ENCODE measurements at regions not wholly inside any gene's neighbourhood (a gene's known extent, or its start where the extent isn't known, plus 50 kb on each side); places are given as distances from the start of the nearest gene placed in this dataset.

DNA sequence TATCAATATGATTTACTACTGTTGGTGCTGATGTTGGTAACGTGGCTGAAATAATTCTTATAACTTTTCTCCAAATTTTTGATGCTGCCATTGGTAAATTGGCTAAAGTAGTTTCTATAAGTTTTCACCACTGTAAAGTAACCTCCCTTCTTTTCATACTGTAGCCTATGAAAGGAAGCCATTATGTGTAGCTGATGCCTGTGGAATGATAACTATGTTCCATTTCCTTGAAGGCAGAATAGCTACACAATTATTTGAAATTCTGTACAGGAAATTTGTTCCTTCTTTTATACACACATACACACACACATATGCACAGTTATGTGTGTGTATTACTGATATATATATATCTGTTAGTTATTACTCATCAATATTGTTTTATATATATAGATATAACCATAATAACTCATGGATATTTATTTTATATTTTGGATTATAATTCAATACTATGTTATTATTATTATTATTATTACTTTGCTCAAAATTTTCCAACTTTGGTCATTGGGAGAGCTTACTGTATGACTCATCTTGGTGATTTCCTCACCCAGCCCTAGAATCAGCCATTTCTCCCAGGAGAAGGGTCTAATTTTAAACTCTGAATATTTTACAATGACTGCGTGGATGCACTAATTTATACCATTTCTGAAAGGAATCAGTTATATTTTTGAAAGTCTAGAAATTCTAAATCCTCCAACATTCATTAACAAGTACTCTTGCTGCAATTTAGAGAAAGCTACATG, 1677.7 kb downstream of the SUCLG1 start:
- no peaks in the 10 kb centered on the region for H3K79me2 ChIP-seq (ENCODE audit: control insufficient read depth, insufficient read depth, low read length)
- POLR2A ChIA-PET, result no interaction called here
- TF ChIP-seq ZNF12 (CRISPR knock-in tag; IDR thresholded peaks at IDR 0.05), result no peak
- TF ChIP-seq, protein P1, sequence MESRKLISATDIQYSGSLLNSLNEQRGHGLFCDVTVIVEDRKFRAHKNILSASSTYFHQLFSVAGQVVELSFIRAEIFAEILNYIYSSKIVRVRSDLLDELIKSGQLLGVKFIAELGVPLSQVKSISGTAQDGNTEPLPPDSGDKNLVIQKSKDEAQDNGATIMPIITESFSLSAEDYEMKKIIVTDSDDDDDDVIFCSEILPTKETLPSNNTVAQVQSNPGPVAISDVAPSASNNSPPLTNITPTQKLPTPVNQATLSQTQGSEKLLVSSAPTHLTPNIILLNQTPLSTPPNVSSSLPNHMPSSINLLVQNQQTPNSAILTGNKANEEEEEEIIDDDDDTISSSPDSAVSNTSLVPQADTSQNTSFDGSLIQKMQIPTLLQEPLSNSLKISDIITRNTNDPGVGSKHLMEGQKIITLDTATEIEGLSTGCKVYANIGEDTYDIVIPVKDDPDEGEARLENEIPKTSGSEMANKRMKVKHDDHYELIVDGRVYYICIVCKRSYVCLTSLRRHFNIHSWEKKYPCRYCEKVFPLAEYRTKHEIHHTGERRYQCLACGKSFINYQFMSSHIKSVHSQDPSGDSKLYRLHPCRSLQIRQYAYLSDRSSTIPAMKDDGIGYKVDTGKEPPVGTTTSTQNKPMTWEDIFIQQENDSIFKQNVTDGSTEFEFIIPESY (CRISPR knock-in tag; IDR thresholded peaks at IDR 0.05), result no peak
- TF ChIP-seq KAT7 (CRISPR knock-in tag; IDR thresholded peaks at IDR 0.05; ENCODE audit: borderline replicate concordance), result no peak
- TF ChIP-seq, protein P2, sequence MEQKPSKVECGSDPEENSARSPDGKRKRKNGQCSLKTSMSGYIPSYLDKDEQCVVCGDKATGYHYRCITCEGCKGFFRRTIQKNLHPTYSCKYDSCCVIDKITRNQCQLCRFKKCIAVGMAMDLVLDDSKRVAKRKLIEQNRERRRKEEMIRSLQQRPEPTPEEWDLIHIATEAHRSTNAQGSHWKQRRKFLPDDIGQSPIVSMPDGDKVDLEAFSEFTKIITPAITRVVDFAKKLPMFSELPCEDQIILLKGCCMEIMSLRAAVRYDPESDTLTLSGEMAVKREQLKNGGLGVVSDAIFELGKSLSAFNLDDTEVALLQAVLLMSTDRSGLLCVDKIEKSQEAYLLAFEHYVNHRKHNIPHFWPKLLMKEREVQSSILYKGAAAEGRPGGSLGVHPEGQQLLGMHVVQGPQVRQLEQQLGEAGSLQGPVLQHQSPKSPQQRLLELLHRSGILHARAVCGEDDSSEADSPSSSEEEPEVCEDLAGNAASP (IDR thresholded peaks at IDR 0.05), result no peak
- no peak for TF ChIP-seq BHLHE40 (IDR thresholded peaks at IDR 0.05; ENCODE audit: low read length)
- no peak for TF ChIP-seq LCOR (CRISPR knock-in tag; IDR thresholded peaks at IDR 0.05)
- TF ChIP-seq ZNF124 (CRISPR knock-in tag; IDR thresholded peaks at IDR 0.05), result no peak
- no peak for TF ChIP-seq SAP30 (IDR thresholded peaks at IDR 0.05; ENCODE audit: borderline replicate concordance, insufficient read depth, low read depth, low read length, poor library complexity, severe bottlenecking)
- no peak for TF ChIP-seq FOXJ3 (CRISPR knock-in tag; IDR thresholded peaks at IDR 0.05)
- TF ChIP-seq PTBP1 (IDR thresholded peaks at IDR 0.05; ENCODE audit: low read depth, low read length), result no peak
- no peak for TF ChIP-seq HMG20B (CRISPR knock-in tag; IDR thresholded peaks at IDR 0.05)
- TF ChIP-seq SETDB1 (IDR thresholded peaks at IDR 0.05; ENCODE audit: low read length), result no peak
- TF ChIP-seq ETV1 (tag; conservative IDR thresholded peaks at IDR 0.05; ENCODE audit: low read depth), result no peak
- no peak for TF ChIP-seq HDAC3 (IDR thresholded peaks at IDR 0.05; ENCODE audit: borderline replicate concordance, partially characterized antibody)
- no peaks in the 10 kb centered on the region for H3K36me3 ChIP-seq (ENCODE audit: control insufficient read depth, insufficient read depth, low read length)
- no TSS peak for BruUV-seq (replicated peaks)
- FAIRE-seq, result no peak
- no peaks in the 10 kb centered on the region for H3K4me1 ChIP-seq (replicated peaks in 1 of 2; ENCODE audit: control insufficient read depth in 2 of 2, insufficient read depth in 2 of 2, low read length in 2 of 2)
- no peak for DNase-seq (ENCODE audit: extremely low read depth in 1 of 4, low spot score in 3 of 4)
- no peak overlapping the region for H3K9ac ChIP-seq (ENCODE audit: insufficient read depth in 1 of 2, low read depth in 2 of 2, low read length in 2 of 2)
- 3% methylated on average over 2 of the region's 2 CpGs for WGBS (ENCODE audit: insufficient coverage, low coverage, missing lambda C conversion rate)
- H4K20me1 ChIP-seq (replicated peaks; ENCODE audit: control insufficient read depth, insufficient read depth, low read length), result no peaks in the 10 kb centered on the region
- no peak overlapping the region for H3K4me3 ChIP-seq
- H3K4me2 ChIP-seq (ENCODE audit: insufficient read depth, low read length), result no peak overlapping the region
- no peaks in the 10 kb centered on the region for H3K27me3 ChIP-seq (ENCODE audit: control insufficient read depth in 2 of 2, insufficient read depth in 2 of 2, low read length in 2 of 2)
- H3K9me1 ChIP-seq (ENCODE audit: control insufficient read depth, insufficient read depth, low read length), result no peaks in the 10 kb centered on the region
- H3K9me3 ChIP-seq (replicated peaks; ENCODE audit: control insufficient read depth, insufficient read depth, low read depth, low read length), result peaks cover 2% of the 10 kb centered on the region; the same call in 1 of the 2 replicates
- in situ Hi-C loops (cut with MboI) (no loop called here), intact Hi-C loops (cut with micrococcal nuclease) (no loop called here)
- CTCF ChIA-PET (ENCODE audit: low intra/inter-chr PET ratio), result no interaction called here
- no peak for ATAC-seq
- H3K27ac ChIP-seq (ENCODE audit: extremely low read depth, low read depth, low read length), result no peak overlapping the region
- no peak overlapping the region for H2AFZ ChIP-seq (ENCODE audit: low read depth, low read length)
